ENCODE measurements at regions not wholly inside any gene's neighbourhood (a gene's known extent, or its start where the extent isn't known, plus 50 kb on each side); places are given as distances from the start of the nearest gene placed in this dataset.

- no peaks in the 10 kb centered on the region for H3K9me3 ChIP-seq (ENCODE audit: low read length)
- H4K20me1 ChIP-seq (ENCODE audit: insufficient read depth, low read length) = no peaks in the 10 kb centered on the region
- TF ChIP-seq ZNF224 (CRISPR knock-in tag; IDR thresholded peaks at IDR 0.05) (no peak), LBX2 (CRISPR knock-in tag; IDR thresholded peaks at IDR 0.05; ENCODE audit: borderline replicate concordance) (no peak), ZNF337 (CRISPR knock-in tag; IDR thresholded peaks at IDR 0.05; ENCODE audit: borderline replicate concordance, low read depth) (no peak), ZNF672 (CRISPR knock-in tag; IDR thresholded peaks at IDR 0.05) (no peak), ATF7-NPFF (CRISPR knock-in tag; IDR thresholded peaks at IDR 0.05; ENCODE audit: low read depth) (no peak), SMC3 (IDR thresholded peaks at IDR 0.05; ENCODE audit: low read length) (no peak), THAP9 (CRISPR knock-in tag; IDR thresholded peaks at IDR 0.05; ENCODE audit: borderline replicate concordance) (no peak), ZNF180 (CRISPR knock-in tag; IDR thresholded peaks at IDR 0.05; ENCODE audit: borderline replicate concordance, low read depth) (no peak), TSC22D2 (CRISPR knock-in tag; IDR thresholded peaks at IDR 0.05; ENCODE audit: borderline replicate concordance) (no peak), POGK (CRISPR knock-in tag; conservative IDR thresholded peaks at IDR 0.05) (no peak), HOXA9 (CRISPR knock-in tag; IDR thresholded peaks at IDR 0.05; ENCODE audit: borderline replicate concordance) (no peak), SAP130 (CRISPR knock-in tag; IDR thresholded peaks at IDR 0.05; ENCODE audit: low read depth) (no peak), CTCF (CRISPR knock-in tag; IDR thresholded peaks at IDR 0.05) (no peak), ZBTB42 (CRISPR knock-in tag; IDR thresholded peaks at IDR 0.05) (no peak), NR2C2 (CRISPR knock-in tag; IDR thresholded peaks at IDR 0.05; ENCODE audit: borderline replicate concordance) (no peak), CBFB (CRISPR knock-in tag; IDR thresholded peaks at IDR 0.05) (no peak)
- FAIRE-seq = no peak
- H3K27ac ChIP-seq (ENCODE audit: extremely low read length, insufficient read depth, low read length) = no peak overlapping the region
- CTCF ChIA-PET (ENCODE audit: low intra/inter-chr PET ratio, low total read pairs) = no interaction called here
- POLR2A ChIA-PET = no interaction called here
- BruUV-seq (replicated peaks) = no TSS peak
- 3% methylated on average over 2 of the region's 2 CpGs for WGBS (ENCODE audit: low lambda C conversion rate)
- no peak for ATAC-seq
- H3K4me1 ChIP-seq (ENCODE audit: insufficient read depth, low read length) = peaks cover 6% of the 10 kb centered on the region; the same call in 1 of the 2 replicates
- no peak overlapping the region for H3K9ac ChIP-seq (ENCODE audit: insufficient read depth, low read depth, low read length)
- intact Hi-C loops (cut with micrococcal nuclease; ENCODE audit: unreplicated experiment) = no loop called here
- H3K79me2 ChIP-seq (ENCODE audit: insufficient read depth, low read length) = no peaks in the 10 kb centered on the region
- in situ Hi-C loops (cut with HindIII; ENCODE audit: extremely low pct_ligation_motif_present, low pct_unique_long_range_greater_than_20kb) = no loop called here
- H3K27me3 ChIP-seq (ENCODE audit: control insufficient read depth in 1 of 2, insufficient read depth in 2 of 2, low read length in 2 of 2) = no peaks in the 10 kb centered on the region
- H3K4me3 ChIP-seq (replicated peaks in 1 of 3; ENCODE audit: insufficient read depth in 1 of 3, low read depth in 2 of 3, low read length in 3 of 3) = no peak overlapping the region
- H2AFZ ChIP-seq (ENCODE audit: low read length) = no peak overlapping the region
- no peak overlapping the region for H3K4me2 ChIP-seq (ENCODE audit: low read depth, low read length)
- H3K36me3 ChIP-seq (replicated peaks in 1 of 2; ENCODE audit: control insufficient read depth in 1 of 2, insufficient read depth in 2 of 2, low read length in 2 of 2) = no peaks in the 10 kb centered on the region
- no peak for DNase-seq (ENCODE audit: low spot score)
Observed at GRCh38 chr18:53702480-53702879, 522.0 kb downstream of the MBD2 start.

All from HepG2 (cell line).